NK-92 (cell line): ENCODE measurements at regions not wholly inside any gene's neighbourhood (a gene's known extent, or its start where the extent isn't known, plus 50 kb on each side); places are given as distances from the start of the nearest gene placed in this dataset.

Experiments
- DNase-seq: peaks from one replicate; lab custom pipeline; 2025; ENCODE audit not compliant: unreplicated experiment; lab: John Stamatoyannopoulos, UW

GRCh38 chr5:61652916-61653315 lies 320.9 kb downstream of the ZSWIM6 start:
- DNase-seq: no peak

- DNase-seq: no peak
Measured at GRCh38 chr5:61653807-61654580, 321.9 kb downstream of the ZSWIM6 start.

GRCh38 chr5:61654876-61655275 lies 322.8 kb downstream of the ZSWIM6 start:
- no peak for DNase-seq

- DNase-seq: no peak
Measured at GRCh38 chr5:61657010-61657409, 325.0 kb downstream of the ZSWIM6 start.

GRCh38 chr5:61657686-61658085 lies 325.6 kb downstream of the ZSWIM6 start:
- DNase-seq: no peak

GRCh38 chr5:61658592-61659008 lies 326.5 kb downstream of the ZSWIM6 start:
- peak; percentile 8 for DNase-seq

GRCh38 chr5:61659221-61659696 lies 327.2 kb downstream of the ZSWIM6 start:
- no peak for DNase-seq

GRCh38 chr5:61662670-61663069 lies 330.6 kb downstream of the ZSWIM6 start:
- no peak for DNase-seq

GRCh38 chr5:61666064-61666621 lies 334.1 kb downstream of the ZSWIM6 start:
- DNase-seq: no peak

GRCh38 chr5:61667525-61668218 lies 335.6 kb downstream of the ZSWIM6 start:
- DNase-seq: no peak

- DNase-seq: no peak
Measured at GRCh38 chr5:61669531-61669930, 337.5 kb downstream of the ZSWIM6 start.

GRCh38 chr5:61670941-61671340 lies 338.9 kb downstream of the ZSWIM6 start:
- DNase-seq: no peak

- no peak for DNase-seq
Measured at GRCh38 chr5:61673007-61673735, 341.1 kb downstream of the ZSWIM6 start.

- no peak for DNase-seq
Measured at GRCh38 chr5:61674378-61674777, 342.3 kb downstream of the ZSWIM6 start.

GRCh38 chr5:61675015-61675692 lies 343.1 kb downstream of the ZSWIM6 start:
- DNase-seq: no peak

GRCh38 chr5:61677220-61677619 lies 345.2 kb downstream of the ZSWIM6 start:
- DNase-seq: no peak

GRCh38 chr5:61678966-61679365 lies 346.9 kb downstream of the ZSWIM6 start:
- DNase-seq: no peak

GRCh38 chr5:61679562-61679961 lies 347.5 kb downstream of the ZSWIM6 start:
- no peak for DNase-seq

GRCh38 chr5:61680247-61680646 lies 348.2 kb downstream of the ZSWIM6 start:
- DNase-seq: no peak

- DNase-seq: no peak
Measured at GRCh38 chr5:61683148-61683547, 351.1 kb downstream of the ZSWIM6 start.

GRCh38 chr5:61683926-61684325 lies 351.9 kb downstream of the ZSWIM6 start:
- no peak for DNase-seq
